ENCODE measurements at regions not wholly inside any gene's neighbourhood (a gene's known extent, or its start where the extent isn't known, plus 50 kb on each side); places are given as distances from the start of the nearest gene placed in this dataset.
"Not testable (repeated sequence)": the region's sequence is repeated elsewhere in the genome, so short reads cannot be mapped to it uniquely, and the experiment has no call there.

- no peak for DNase-seq
Observed at GRCh38 chr16:17983847-17984639, 352.5 kb downstream of the NPIPA8 start.

- no peak for DNase-seq
Observed at GRCh38 chr16:17983114-17983513, 353.4 kb downstream of the NPIPA8 start.

- no peak for DNase-seq
Observed at GRCh38 chr16:17977260-17977659, 359.3 kb downstream of the NPIPA8 start.

- no peak for DNase-seq
Observed at GRCh38 chr16:17972460-17972943, 364.0 kb downstream of the NPIPA8 start.

- DNase-seq = peak; percentile 17
Observed at GRCh38 chr16:17970816-17971331, 365.7 kb downstream of the NPIPA8 start.

GRCh38 chr16:17970157-17970765, 366.3 kb downstream of the NPIPA8 start:
- DNase-seq = no peak

- no peak for DNase-seq
Observed at GRCh38 chr16:17965133-17965900, 371.2 kb downstream of the NPIPA8 start.

GRCh38 chr16:17964196-17964595, 372.3 kb downstream of the NPIPA8 start:
- DNase-seq = no peak

GRCh38 chr16:17963185-17963836, 373.2 kb downstream of the NPIPA8 start:
- no peak for DNase-seq

GRCh38 chr16:17962726-17963125, 373.8 kb downstream of the NPIPA8 start:
- DNase-seq = no peak

- DNase-seq = not testable (repeated sequence)
Observed at GRCh38 chr16:17961822-17962221, 374.7 kb downstream of the NPIPA8 start.

- DNase-seq = no peak
Observed at GRCh38 chr16:17951378-17951777, 385.2 kb downstream of the NPIPA8 start.

GRCh38 chr16:17949982-17950250, 386.6 kb downstream of the NPIPA8 start:
- no peak for DNase-seq

GRCh38 chr16:17949141-17949981, 387.2 kb downstream of the NPIPA8 start:
- no peak for DNase-seq

- DNase-seq = no peak
Observed at GRCh38 chr16:17947637-17948036, 388.9 kb downstream of the NPIPA8 start.

GRCh38 chr16:17947165-17947564, 389.4 kb downstream of the NPIPA8 start:
- DNase-seq = no peak

GRCh38 chr16:17945080-17945601, 391.4 kb downstream of the NPIPA8 start:
- no peak for DNase-seq

GRCh38 chr16:17944345-17944744, 392.2 kb downstream of the NPIPA8 start:
- no peak for DNase-seq

GRCh38 chr16:17942067-17942466, 394.5 kb downstream of the NPIPA8 start:
- DNase-seq = no peak

GRCh38 chr16:17940584-17941364, 395.8 kb downstream of the NPIPA8 start:
- DNase-seq = no peak
